Muscle of leg (tissue), 3 donors: ENCODE measurements at regions not wholly inside any gene's neighbourhood (a gene's known extent, or its start where the extent isn't known, plus 50 kb on each side); places are given as distances from the start of the nearest gene placed in this dataset.

ENCODE experiments used
- DNase-seq: peaks from one replicate; pipeline ENCODE4 v3.0.0; 2013
- H3K27ac ChIP-seq: one replicate; pipeline ENCODE4 v1.5.1; 2013; ENCODE audit warnings: mild to moderate bottlenecking, low read length, control low read depth
- H3K27me3 ChIP-seq: one replicate; pipeline ENCODE4 v1.6.1; 2013; ENCODE audit warnings: low read length; ENCODE audit not compliant: control insufficient read depth, insufficient read depth
- H3K36me3 ChIP-seq: one replicate; pipeline ENCODE4 v1.6.1; 2013; ENCODE audit warnings: low read length; ENCODE audit not compliant: control insufficient read depth, insufficient read depth
- H3K4me1 ChIP-seq: one replicate; pipeline ENCODE4 v1.6.1; 2013; ENCODE audit warnings: low read length; ENCODE audit not compliant: control insufficient read depth, insufficient read depth
- H3K4me3 ChIP-seq: one replicate; pipeline ENCODE4 v1.5.1; 2013; ENCODE audit warnings: low read length, control low read depth
- H3K9me3 ChIP-seq: replicated peaks from 2 replicates; pipeline ENCODE4 v1.6.1; 2013; ENCODE audit warnings: low read depth, low read length; ENCODE audit not compliant: control insufficient read depth
- WGBS: methylation state at CpG from one replicate; pipeline ENCODE4 v1.1.5; 2013; ENCODE audit warnings: missing lambda C conversion rate; ENCODE audit not compliant: insufficient coverage; 5-methylcytosine and 5-hydroxymethylcytosine counted together

DNA sequence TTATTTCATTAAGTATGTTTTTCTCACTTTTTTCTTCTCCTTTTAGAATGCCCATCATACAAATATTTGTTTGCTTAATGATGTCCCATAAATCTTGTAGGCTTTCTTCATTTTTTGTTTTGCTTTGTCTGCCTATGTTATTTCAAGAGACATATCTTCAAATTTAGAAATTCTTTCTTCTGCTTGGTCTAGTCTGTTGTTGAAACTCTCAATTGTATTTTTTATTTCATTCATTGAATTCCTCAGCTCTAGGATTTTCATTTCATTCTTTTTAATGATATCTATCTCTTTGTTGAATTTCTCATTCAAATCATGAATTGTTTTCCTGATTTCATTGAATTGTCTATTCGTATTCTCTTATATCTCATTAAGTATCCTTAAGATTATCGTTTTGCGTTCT is 125.1 kb upstream of the VIPR2 start:
- Histone ChIP-seq H3K36me3 (no peaks in the 10 kb centered on the region), H3K9me3 (peaks cover 13% of the 10 kb centered on the region), H3K4me1 (no peaks in the 10 kb centered on the region), H3K4me3 (no peak overlapping the region), H3K27me3 (peaks cover 3% of the 10 kb centered on the region), H3K27ac (no peak overlapping the region)
- DNase-seq, result no peak
- no CpG with 5 or more reads among the region's 3 CpGs for WGBS

DNA sequence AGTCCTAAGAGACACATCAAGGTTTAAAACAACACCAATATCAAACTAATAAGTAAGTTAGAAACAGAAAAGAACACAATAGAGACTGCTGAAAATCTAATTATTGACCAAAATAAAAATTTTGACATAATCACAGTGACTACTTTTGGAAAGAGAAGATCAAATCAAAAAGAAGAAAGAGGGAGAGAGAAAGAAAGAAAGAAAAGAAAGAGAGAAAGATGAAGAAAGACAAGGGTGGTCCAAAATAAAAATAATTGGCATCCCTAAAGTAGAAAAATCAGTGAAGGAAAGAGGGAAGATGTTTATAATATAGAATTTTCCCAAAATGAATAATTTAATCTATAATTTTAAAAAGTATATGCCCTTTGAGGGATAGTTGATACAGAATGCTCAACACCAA is 118.8 kb upstream of the VIPR2 start:
- Histone ChIP-seq H3K36me3 (no peaks in the 10 kb centered on the region), H3K27me3 (no peaks in the 10 kb centered on the region), H3K9me3 (no peaks in the 10 kb centered on the region), H3K27ac (no peak overlapping the region), H3K4me1 (no peaks in the 10 kb centered on the region), H3K4me3 (no peak overlapping the region)
- no peak for DNase-seq

DNA sequence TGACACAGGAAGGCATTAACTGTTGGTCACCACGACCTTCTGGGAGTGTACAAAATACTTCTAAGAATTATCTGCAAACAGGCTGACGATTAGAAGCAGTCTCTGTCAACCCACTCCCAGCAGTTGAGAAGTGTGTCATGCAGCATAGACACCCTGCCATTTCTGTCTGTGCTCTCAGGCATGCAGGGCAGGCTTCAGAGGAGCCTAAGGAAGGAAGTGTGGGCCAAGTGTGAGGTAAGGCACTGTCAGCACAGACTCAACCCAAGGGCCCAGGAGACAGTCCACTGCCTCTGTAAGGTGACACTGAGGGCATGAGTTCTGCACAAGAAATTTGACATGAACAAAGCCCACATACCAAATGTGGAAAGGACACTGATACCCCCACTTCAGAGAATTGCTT is 109.0 kb upstream of the VIPR2 start:
- Histone ChIP-seq H3K9me3 (no peaks in the 10 kb centered on the region), H3K4me3 (no peak overlapping the region), H3K27ac (no peak overlapping the region), H3K27me3 (no peaks in the 10 kb centered on the region), H3K4me1 (no peaks in the 10 kb centered on the region), H3K36me3 (no peaks in the 10 kb centered on the region)
- 35% methylated on average over 2 of the region's 2 CpGs for WGBS
- no peak for DNase-seq

DNA sequence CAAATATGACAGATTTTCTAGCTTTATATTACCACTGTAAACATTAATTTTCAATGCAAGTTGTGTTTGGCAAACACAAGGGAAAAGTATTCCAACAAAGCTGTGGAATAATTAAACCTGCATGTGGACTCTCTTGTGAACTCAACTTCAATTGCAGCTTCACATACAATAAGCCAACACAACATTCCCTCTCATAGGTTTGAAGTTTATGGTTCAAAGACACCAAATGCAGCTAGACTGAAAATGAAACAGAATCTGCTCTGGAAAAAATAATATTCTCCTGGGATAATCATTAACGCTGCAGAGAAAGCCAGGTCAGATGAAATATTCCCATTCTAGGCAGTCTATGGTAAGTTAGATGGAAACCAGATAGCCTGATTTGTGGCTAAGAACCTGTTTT is 105.8 kb upstream of the VIPR2 start:
- no CpG with 5 or more reads among the region's 1 CpG for WGBS
- Histone ChIP-seq H3K36me3 (no peaks in the 10 kb centered on the region), H3K4me1 (no peaks in the 10 kb centered on the region), H3K27me3 (no peaks in the 10 kb centered on the region), H3K27ac (no peak overlapping the region), H3K9me3 (no peaks in the 10 kb centered on the region), H3K4me3 (no peak overlapping the region)
- DNase-seq, result peak; percentile 69

DNA sequence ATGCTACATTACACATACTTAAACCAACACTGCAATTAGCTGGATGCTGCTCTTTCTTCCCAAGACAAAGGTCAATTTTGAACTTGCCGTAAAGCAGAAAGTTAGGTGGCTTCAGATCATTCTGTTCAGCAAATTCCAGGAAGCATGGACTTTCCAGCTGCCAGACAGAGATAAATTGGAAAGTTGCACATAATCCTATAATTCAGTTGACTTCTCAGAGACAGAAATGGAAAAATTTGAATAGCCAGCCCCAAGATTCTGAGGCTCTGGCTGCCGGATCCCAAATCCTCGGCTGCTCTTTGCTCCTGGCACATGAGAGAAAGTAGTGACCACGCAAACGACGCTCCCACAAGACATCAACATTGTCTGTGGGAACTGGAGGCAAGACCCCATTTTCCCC is 105.0 kb upstream of the VIPR2 start:
- Histone ChIP-seq H3K36me3 (no peaks in the 10 kb centered on the region), H3K4me1 (no peaks in the 10 kb centered on the region), H3K9me3 (no peaks in the 10 kb centered on the region), H3K27me3 (no peaks in the 10 kb centered on the region), H3K4me3 (no peak overlapping the region), H3K27ac (no peak overlapping the region)
- 58% methylated on average over 6 of the region's 6 CpGs for WGBS
- peak; percentile 56 for DNase-seq

DNA sequence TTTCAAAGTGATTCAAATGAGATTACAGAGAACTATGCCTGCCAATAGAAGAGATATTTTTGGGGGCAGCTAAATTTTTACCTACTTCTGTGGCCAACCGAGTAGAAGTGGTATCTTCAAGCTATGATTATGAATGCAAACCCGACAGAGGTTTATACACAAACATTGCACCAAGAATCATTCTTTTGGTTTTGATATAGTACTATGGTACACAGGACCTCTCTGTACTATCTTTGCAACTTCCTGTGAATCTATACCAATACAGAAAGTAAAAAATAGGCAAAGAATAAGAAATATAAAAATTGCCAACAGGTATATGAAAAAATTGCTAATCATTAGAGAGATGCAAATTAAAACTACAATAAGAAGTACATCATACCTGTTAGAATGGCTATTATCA is 103.2 kb upstream of the VIPR2 start:
- WGBS, result no CpG with 5 or more reads among the region's 2 CpGs
- Histone ChIP-seq H3K4me3 (no peak overlapping the region), H3K36me3 (no peaks in the 10 kb centered on the region), H3K9me3 (no peaks in the 10 kb centered on the region), H3K27me3 (no peaks in the 10 kb centered on the region), H3K4me1 (no peaks in the 10 kb centered on the region), H3K27ac (no peak overlapping the region)
- DNase-seq, result no peak

DNA sequence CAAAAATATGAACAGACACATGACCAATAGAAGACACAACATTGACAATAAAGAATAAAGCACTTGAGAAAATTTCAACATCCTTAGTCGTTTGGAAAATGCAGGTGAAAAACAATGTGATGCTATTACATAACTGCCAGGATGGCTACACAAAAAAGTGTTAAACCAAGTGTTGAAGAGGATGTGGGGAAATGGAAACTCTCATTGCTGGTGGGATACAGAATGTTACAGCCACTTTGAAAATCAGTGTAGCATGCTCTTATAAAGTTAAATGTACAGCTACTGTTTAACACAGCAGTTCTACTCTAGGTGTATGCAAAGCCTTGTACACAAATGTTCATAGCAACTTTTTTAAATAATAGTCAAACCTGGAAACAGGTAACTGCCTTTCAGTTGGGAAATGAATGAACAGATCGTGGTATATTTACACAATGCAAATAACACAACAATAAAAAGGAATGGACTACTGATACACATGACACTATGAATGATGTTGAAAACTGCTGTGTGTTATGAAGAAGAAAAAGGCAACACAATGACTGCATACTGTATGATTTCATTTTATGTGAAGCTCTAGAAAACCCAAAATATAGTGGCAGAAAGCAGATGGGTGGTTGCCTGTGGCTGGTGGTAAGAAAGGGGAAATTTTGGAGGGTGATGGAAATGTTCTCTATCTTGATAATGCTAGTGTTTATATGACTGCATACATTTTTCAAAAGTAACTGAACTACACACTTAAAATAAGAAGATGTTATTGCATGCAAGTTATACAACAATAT is 102.2 kb upstream of the VIPR2 start:
- no peak overlapping the region for H3K27ac ChIP-seq
- DNase-seq, result no peak
- no CpG with 5 or more reads among the region's 2 CpGs for WGBS
- no peaks in the 10 kb centered on the region for H3K36me3 ChIP-seq
- no peak overlapping the region for H3K4me3 ChIP-seq
- H3K27me3 ChIP-seq, result no peaks in the 10 kb centered on the region
- H3K4me1 ChIP-seq, result no peaks in the 10 kb centered on the region
- no peaks in the 10 kb centered on the region for H3K9me3 ChIP-seq

DNA sequence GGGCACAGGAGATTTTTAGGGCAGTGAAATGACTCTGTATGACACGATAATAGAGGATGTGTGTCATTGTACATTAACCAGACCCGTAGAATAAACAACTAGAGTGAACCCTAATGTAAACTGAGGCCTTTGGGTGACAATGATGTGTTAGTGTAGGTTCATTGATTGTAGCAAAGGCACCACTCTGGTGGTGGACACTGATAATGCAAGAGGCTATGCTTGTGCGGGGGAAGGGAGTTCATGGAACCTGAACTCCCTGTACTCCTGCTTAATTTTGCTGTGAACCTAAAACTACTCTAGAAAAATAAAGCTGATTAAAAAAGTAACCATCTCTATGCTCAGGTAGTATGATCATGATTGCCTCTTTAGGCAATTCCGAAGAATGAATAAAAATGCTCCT is 96.3 kb upstream of the VIPR2 start:
- Histone ChIP-seq H3K4me1 (peaks cover 11% of the 10 kb centered on the region), H3K9me3 (no peaks in the 10 kb centered on the region), H3K27me3 (no peaks in the 10 kb centered on the region), H3K4me3 (no peak overlapping the region), H3K27ac (no peak overlapping the region), H3K36me3 (no peaks in the 10 kb centered on the region)
- 93% methylated on average over 2 of the region's 4 CpGs for WGBS
- no peak for DNase-seq

DNA sequence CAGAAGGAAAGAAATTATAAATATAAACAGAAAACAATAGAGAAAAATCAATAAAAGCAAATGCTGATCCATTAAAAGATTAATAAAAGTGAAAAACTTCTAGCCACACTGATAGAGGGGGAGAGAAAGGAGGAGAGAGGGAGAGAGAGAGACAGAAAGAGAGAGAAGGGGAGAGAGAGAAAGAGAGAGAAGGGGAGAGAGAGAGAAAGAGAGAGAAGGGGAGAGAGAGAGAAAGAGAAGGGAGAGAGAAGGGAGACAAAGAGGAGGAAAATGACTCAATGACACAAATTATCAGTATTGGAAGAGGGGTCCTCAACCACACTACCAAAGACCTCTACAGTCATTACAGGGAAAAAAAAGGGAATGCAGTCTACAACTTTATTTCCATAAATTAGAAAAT is 94.4 kb upstream of the VIPR2 start:
- no peaks in the 10 kb centered on the region for H3K27me3 ChIP-seq
- H3K9me3 ChIP-seq, result no peaks in the 10 kb centered on the region
- DNase-seq, result no peak
- H3K36me3 ChIP-seq, result no peaks in the 10 kb centered on the region
- peak overlapping the region; percentile 72 for H3K27ac ChIP-seq
- no peak overlapping the region for H3K4me3 ChIP-seq
- peaks cover 11% of the 10 kb centered on the region for H3K4me1 ChIP-seq

DNA sequence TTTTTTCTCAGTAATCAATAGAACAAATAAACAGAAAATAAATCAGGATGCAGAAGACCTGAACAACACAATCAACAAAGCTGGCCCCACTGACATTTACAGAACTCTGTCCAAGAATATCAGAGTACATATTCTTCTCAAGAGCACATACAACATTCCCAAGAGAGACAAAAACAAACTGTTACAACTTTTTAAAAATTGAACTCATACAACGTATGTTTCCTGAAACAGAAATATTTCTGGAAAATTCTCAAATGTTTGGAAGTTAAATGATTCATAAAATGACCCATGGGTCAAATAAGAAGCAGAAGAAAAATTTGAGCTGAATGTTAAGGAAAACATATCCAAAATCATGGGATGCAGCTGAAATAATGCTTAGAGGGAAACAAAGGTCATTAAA is 93.9 kb upstream of the VIPR2 start:
- DNase-seq, result peak; percentile 93
- H3K36me3 ChIP-seq, result no peaks in the 10 kb centered on the region
- H3K27me3 ChIP-seq, result no peaks in the 10 kb centered on the region
- peaks cover 11% of the 10 kb centered on the region for H3K4me1 ChIP-seq
- no peak overlapping the region for H3K4me3 ChIP-seq
- peak overlapping the region; percentile 72 for H3K27ac ChIP-seq
- no peaks in the 10 kb centered on the region for H3K9me3 ChIP-seq
- WGBS, result no CpG with 5 or more reads among the region's 1 CpG
